Uterus (tissue), 3 donors: ENCODE measurements at regions not wholly inside any gene's neighbourhood (a gene's known extent, or its start where the extent isn't known, plus 50 kb on each side); places are given as distances from the start of the nearest gene placed in this dataset.
"Not testable (repeated sequence)": the region's sequence is repeated elsewhere in the genome, so short reads cannot be mapped to it uniquely, and the experiment has no call there.

Experiments used
- DNase-seq, 2 donors: peaks; one replicate each; pipeline ENCODE4 v3.0.0-alpha.2; 2019 to 2020
- H3K27ac ChIP-seq, 2 donors: fragments of 200-600 bp; sonication (generic); 1 replicate in 1 of 2; 2 replicates in 1 of 2; pipeline ENCODE4 v1.5.1; 2016 to 2018
- H3K27me3 ChIP-seq, 2 donors: fragments of 200-600 bp; sonication (generic); one replicate each; pipeline ENCODE4 v1.5.1; 2018 to 2019; ENCODE audit warnings: control low read depth in 1 of 2
- H3K36me3 ChIP-seq, 2 donors: fragments of 200-600 bp; sonication (generic); one replicate each; pipeline ENCODE4 v1.5.1; 2019; ENCODE audit warnings: control low read depth in 1 of 2
- H3K4me1 ChIP-seq, 2 donors: fragments of 200-600 bp; sonication (generic); one replicate each; pipeline ENCODE4 v1.5.1; 2018 to 2019; ENCODE audit warnings: control low read depth in 1 of 2
- H3K4me3 ChIP-seq, 2 donors: fragments of 200-600 bp; sonication (generic); 1 replicate in 1 of 2; 2 replicates in 1 of 2; pipeline ENCODE4 v1.5.1; 2018 to 2019; ENCODE audit warnings: mild to moderate bottlenecking in 1 of 2
- H3K9me3 ChIP-seq, 2 donors: fragments of 200-600 bp; sonication (generic); one replicate each; pipeline ENCODE4 v1.5.1; 2019; ENCODE audit warnings: control low read depth in 1 of 2
- POLR2A ChIP-seq, 2 donors: fragments of 450-650 bp; IDR thresholded peaks; one replicate each; pipeline ENCODE4 v1.6.1; 2016; ENCODE audit warnings: antibody characterized with exemption in 2 of 2, mild to moderate bottlenecking in 1 of 2, moderate library complexity in 1 of 2
- intact Hi-C: fragments of 100-400 bp; cut with DNase I; formaldehyde crosslinking; loops from one replicate; pipeline ENCODE4 v1.15.1; 2023; ENCODE audit warnings: low total_unique reads
- TF ChIP-seq, protein P1 (sequence below), 4 experiments: fragments of 200-600 bp in 2 of 4; fragments of 450-650 bp in 2 of 4; sonication (generic) in 2 of 4; IDR thresholded peaks; one replicate each; pipeline ENCODE4 v1.5.1; 2016 to 2019; ENCODE audit warnings: antibody characterized with exemption in 4 of 4, mild to moderate bottlenecking in 2 of 4, moderate library complexity in 1 of 4
- donor health status: DM: yes; HTN: yes; CAD: no.

DNA sequence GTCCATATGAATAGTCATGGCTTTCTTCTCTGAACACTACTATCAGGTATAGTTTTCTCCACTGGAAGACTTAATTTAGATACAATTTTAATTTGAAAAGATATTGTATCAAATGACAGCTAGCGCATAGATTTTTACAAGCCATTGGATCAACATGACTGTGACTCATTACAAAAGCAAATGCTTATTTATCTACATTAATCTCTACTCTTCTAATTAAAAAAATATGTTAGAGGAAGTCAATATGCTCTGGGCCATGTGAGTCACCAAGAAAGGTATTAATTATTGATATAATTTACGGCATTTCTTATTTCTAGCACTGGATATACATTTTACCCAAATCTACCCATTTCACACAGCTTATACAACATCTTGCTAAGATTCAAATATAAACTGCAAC is 800.3 kb upstream of the GBE1 start:
- no peak overlapping the region for H3K4me3 ChIP-seq
- H3K9me3 ChIP-seq, result no peaks in the 10 kb centered on the region
- H3K36me3 ChIP-seq, result no peaks in the 10 kb centered on the region
- intact Hi-C loops, result no loop called here
- no peaks in the 10 kb centered on the region for H3K27me3 ChIP-seq
- TF ChIP-seq POLR2A (IDR thresholded peaks at IDR 0.05), result no peak
- TF ChIP-seq, protein P1, sequence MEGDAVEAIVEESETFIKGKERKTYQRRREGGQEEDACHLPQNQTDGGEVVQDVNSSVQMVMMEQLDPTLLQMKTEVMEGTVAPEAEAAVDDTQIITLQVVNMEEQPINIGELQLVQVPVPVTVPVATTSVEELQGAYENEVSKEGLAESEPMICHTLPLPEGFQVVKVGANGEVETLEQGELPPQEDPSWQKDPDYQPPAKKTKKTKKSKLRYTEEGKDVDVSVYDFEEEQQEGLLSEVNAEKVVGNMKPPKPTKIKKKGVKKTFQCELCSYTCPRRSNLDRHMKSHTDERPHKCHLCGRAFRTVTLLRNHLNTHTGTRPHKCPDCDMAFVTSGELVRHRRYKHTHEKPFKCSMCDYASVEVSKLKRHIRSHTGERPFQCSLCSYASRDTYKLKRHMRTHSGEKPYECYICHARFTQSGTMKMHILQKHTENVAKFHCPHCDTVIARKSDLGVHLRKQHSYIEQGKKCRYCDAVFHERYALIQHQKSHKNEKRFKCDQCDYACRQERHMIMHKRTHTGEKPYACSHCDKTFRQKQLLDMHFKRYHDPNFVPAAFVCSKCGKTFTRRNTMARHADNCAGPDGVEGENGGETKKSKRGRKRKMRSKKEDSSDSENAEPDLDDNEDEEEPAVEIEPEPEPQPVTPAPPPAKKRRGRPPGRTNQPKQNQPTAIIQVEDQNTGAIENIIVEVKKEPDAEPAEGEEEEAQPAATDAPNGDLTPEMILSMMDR (IDR thresholded peaks at IDR 0.05), result no peak
- no peak overlapping the region for H3K27ac ChIP-seq
- no peaks in the 10 kb centered on the region for H3K4me1 ChIP-seq
- DNase-seq, result no peak

DNA sequence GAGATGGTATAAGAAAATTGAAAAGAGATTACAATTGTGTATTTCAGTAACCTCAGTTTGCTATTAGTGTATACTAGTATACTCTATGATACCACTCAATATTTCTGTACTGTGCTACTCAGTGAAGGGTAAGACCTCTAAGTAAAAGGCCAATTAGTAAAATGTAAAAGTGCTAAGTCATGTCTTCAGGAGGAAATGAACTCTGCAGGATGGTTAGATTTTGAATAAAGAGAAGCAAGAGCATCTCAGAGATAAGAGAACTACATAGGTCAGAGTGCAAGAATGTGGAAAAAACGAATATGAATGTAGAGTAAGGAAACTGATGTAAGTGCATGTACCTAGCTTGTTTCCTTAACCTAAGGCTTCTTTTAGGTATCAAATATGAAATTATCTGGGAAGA is 796.6 kb upstream of the GBE1 start:
- DNase-seq, result no peak
- H3K9me3 ChIP-seq, result no peaks in the 10 kb centered on the region
- H3K36me3 ChIP-seq, result no peaks in the 10 kb centered on the region
- intact Hi-C loops, result no loop called here
- TF ChIP-seq, protein P1 (IDR thresholded peaks at IDR 0.05), result no peak
- TF ChIP-seq POLR2A (IDR thresholded peaks at IDR 0.05), result no peak
- no peaks in the 10 kb centered on the region for H3K4me1 ChIP-seq
- no peak overlapping the region for H3K4me3 ChIP-seq
- no peaks in the 10 kb centered on the region for H3K27me3 ChIP-seq
- H3K27ac ChIP-seq, result no peak overlapping the region

DNA sequence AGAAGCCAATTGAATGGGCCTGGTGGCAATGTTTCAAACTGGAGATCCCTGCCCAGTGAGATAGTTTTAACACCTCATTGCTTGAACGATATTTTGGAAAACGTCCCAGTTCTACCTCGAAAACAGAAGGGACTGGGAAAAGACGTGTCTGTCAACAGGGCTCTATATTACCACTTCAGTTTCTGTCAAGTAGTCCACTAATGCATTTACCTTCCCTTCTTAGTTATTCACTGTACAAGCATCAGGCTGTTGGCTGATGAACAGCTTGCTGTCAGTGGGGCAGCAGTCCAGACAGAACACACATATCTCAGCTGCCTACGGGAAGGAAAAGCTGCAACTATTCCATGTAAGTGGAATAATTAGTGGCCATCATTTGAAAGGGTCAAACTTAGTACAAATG is 794.7 kb upstream of the GBE1 start:
- Histone ChIP-seq H3K27ac (no peak overlapping the region), H3K36me3 (no peaks in the 10 kb centered on the region), H3K4me3 (no peak overlapping the region), H3K9me3 (no peaks in the 10 kb centered on the region), H3K4me1 (no peaks in the 10 kb centered on the region), H3K27me3 (no peaks in the 10 kb centered on the region)
- TF ChIP-seq POLR2A (IDR thresholded peaks at IDR 0.05), result no peak
- no peak for DNase-seq
- intact Hi-C loops, result no loop called here

DNA sequence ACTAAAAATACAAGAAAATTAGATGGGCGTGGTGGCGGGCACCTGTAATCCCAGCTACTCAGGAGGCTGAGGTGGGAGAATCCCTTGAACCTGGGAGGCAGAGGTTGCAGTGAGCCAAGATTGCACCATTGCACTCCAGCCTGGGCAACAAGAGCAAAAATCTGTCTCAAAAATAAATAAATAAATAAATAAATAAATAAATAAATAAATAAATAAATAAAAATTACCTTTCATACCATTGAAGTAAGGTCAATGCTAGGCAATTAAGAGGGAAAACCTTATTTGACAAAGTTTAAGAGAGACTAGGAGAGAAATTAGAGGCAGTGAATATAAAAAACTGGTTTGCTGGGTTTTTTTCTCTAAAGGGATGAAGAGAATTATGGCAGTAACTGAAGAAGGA is 781.1 kb upstream of the GBE1 start:
- DNase-seq, H3K27ac ChIP-seq, H3K36me3 ChIP-seq, H3K4me3 ChIP-seq, H3K27me3 ChIP-seq, H3K9me3 ChIP-seq, intact Hi-C loops, H3K4me1 ChIP-seq: not testable (repeated sequence)

DNA sequence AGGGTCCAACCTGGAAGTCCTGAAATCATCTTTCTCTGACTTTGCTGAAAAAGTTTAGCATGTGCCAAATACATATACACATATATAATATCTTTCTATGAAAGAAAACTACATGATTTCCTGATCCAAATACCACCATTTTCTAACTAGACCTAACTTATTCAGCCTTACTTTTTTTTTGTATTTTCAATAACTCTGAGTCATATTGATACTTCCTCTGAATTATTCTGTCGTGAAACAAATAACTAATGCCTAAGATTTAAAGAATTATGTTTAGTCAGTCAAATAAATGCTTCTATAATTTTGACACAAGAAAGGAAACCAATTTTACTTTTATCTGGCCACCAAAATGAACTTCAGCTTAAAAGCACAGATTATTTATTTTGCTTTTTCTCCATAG is 760.2 kb upstream of the GBE1 start:
- no peak overlapping the region for H3K4me3 ChIP-seq
- no peak overlapping the region for H3K27ac ChIP-seq
- no peak for DNase-seq
- H3K36me3 ChIP-seq, result no peaks in the 10 kb centered on the region
- intact Hi-C loops, result no loop called here
- H3K4me1 ChIP-seq, result no peaks in the 10 kb centered on the region
- H3K9me3 ChIP-seq, result no peaks in the 10 kb centered on the region
- no peaks in the 10 kb centered on the region for H3K27me3 ChIP-seq
- TF ChIP-seq, protein P1 (IDR thresholded peaks at IDR 0.05), result no peak
- TF ChIP-seq POLR2A (IDR thresholded peaks at IDR 0.05), result no peak

DNA sequence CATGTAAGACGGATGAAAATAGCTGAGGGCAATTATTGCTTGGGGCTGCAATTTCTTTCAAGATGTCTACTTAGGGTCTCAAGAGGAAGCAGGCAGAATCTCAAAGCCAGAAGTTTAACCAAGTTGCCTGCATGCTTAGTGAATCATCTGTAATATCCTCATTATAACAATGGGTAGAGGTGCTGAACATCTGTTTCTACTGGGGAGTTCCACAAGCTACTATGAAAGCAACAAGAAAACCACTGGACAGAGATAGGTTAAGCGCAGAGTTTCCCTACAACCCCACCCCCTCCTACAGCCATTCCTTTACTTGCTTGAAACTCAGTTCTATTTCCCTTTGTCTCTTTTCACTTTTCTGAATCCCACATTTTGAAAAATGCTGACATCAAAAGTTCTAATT is 759.4 kb upstream of the GBE1 start:
- intact Hi-C loops, result no loop called here
- no peak overlapping the region for H3K4me3 ChIP-seq
- no peak for TF ChIP-seq POLR2A (IDR thresholded peaks at IDR 0.05)
- TF ChIP-seq, protein P1 (IDR thresholded peaks at IDR 0.05), result no peak
- no peak overlapping the region for H3K27ac ChIP-seq
- no peaks in the 10 kb centered on the region for H3K36me3 ChIP-seq
- no peak for DNase-seq
- H3K9me3 ChIP-seq, result no peaks in the 10 kb centered on the region
- H3K27me3 ChIP-seq, result no peaks in the 10 kb centered on the region
- no peaks in the 10 kb centered on the region for H3K4me1 ChIP-seq
